Common myeloid progenitor, CD34-positive (primary cell): ENCODE measurements at regions not wholly inside any gene's neighbourhood (a gene's known extent, or its start where the extent isn't known, plus 50 kb on each side); places are given as distances from the start of the nearest gene placed in this dataset.

Source experiments
- CTCF ChIA-PET: fragments of 350-600 bp; sonication (Branson Sonifier 250); formaldehyde crosslinking; loops from one replicate; lab custom pipeline; 2021; ENCODE audit warnings: antibody characterized with exemption; lab: Charles Lee
- POLR2A ChIA-PET: fragments of 350-600 bp; sonication (Branson Sonifier 250); formaldehyde crosslinking; loops from one replicate; lab custom pipeline; 2021; ENCODE audit warnings: antibody characterized with exemption; lab: Charles Lee
- DNase-seq, 3 donors: peaks; one replicate each; pipeline versions ENCODE4 v3.0.0 to v3.0.0-alpha.2; 2013
- H3K27ac ChIP-seq, 2 experiments: 1 replicate in 1 of 2; 2 replicates in 1 of 2; pipeline ENCODE4 v1.7.0; 2013; ENCODE audit warnings: inconsistent platforms in 2 of 2, low read length in 2 of 2, mild to moderate bottlenecking in 2 of 2, low read depth in 1 of 2, moderate library complexity in 1 of 2; ENCODE audit not compliant: severe bottlenecking in 2 of 2, insufficient read depth in 1 of 2, poor library complexity in 1 of 2
- H3K27me3 ChIP-seq, 5 experiments: replicated peaks in 2 of 5; 1 replicate in 3 of 5; 2 replicates in 2 of 5; pipeline versions ENCODE4 v1.6.1 to v1.7.0; 2013; ENCODE audit warnings: low read length in 4 of 5, mild to moderate bottlenecking in 2 of 5, moderate library complexity in 2 of 5, inconsistent platforms in 1 of 5; ENCODE audit not compliant: insufficient read depth in 5 of 5, control insufficient read depth in 4 of 5
- H3K36me3 ChIP-seq, 4 experiments: 1 replicate in 2 of 4; 2 replicates in 2 of 4; pipeline versions ENCODE4 v1.6.1 to v1.7.0; 2013; ENCODE audit warnings: low read length in 3 of 4, control low read depth in 1 of 4, mild to moderate bottlenecking in 1 of 4; ENCODE audit not compliant: control insufficient read depth in 4 of 4, insufficient read depth in 4 of 4
- H3K4me1 ChIP-seq, 4 experiments: 1 replicate in 3 of 4; 2 replicates in 1 of 4; pipeline versions ENCODE4 v1.6.1 to v1.7.1; 2013; ENCODE audit warnings: low read length in 3 of 4, mild to moderate bottlenecking in 3 of 4, control low read depth in 1 of 4, inconsistent platforms in 1 of 4, moderate library complexity in 1 of 4; ENCODE audit not compliant: control insufficient read depth in 4 of 4, insufficient read depth in 4 of 4; ENCODE audit errors: control extremely low read depth in 1 of 4
- H3K4me3 ChIP-seq, 7 experiments: 1 replicate in 4 of 7; 2 replicates in 3 of 7; pipeline versions ENCODE4 v1.5.1 to v1.7.0; 2013; ENCODE audit warnings: mild to moderate bottlenecking in 7 of 7, low read length in 6 of 7, moderate library complexity in 6 of 7, inconsistent platforms in 2 of 7, low read depth in 2 of 7, control low read depth in 1 of 7; ENCODE audit not compliant: insufficient read depth in 4 of 7, control insufficient read depth in 1 of 7; ENCODE audit errors: extremely low read depth in 1 of 7
- H3K9me3 ChIP-seq, 5 experiments: 1 replicate in 4 of 5; 2 replicates in 1 of 5; pipeline versions ENCODE4 v1.6.1 to v1.7.1; 2013; ENCODE audit warnings: low read length in 4 of 5, mild to moderate bottlenecking in 2 of 5, inconsistent platforms in 1 of 5, low read depth in 1 of 5, moderate library complexity in 1 of 5; ENCODE audit not compliant: control insufficient read depth in 4 of 5, insufficient read depth in 2 of 5; ENCODE audit errors: control extremely low read depth in 1 of 5
- WGBS: methylation state at CpG from one replicate; pipeline ENCODE4 v1.1.5; 2013; ENCODE audit not compliant: insufficient coverage; 5-methylcytosine and 5-hydroxymethylcytosine counted together

DNA sequence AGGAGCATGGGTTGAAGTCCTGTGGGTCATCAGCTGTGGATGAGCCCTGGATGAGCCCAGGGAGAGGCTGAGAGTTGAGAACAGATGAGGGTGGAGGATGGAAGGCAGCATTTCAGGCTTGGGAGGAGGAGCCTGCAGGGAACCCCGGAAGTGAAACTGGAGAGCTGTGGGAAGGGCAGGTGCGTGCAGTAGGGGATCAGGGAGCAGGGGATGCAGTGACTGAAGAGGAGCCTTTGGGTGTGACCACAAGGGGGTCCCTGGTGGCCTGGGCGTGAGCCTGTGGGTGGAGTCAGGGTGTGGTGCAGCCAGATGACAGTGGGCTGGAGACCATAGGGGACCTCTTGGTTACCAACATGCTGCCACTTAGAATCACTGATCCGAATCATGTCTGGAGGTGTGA lies 115.5 kb downstream of the PAPOLA start:
- WGBS = 98% methylated on average over 4 of the region's 4 CpGs
- Histone ChIP-seq H3K4me3 (no peak overlapping the region), H3K27me3 (peaks cover 0 to 23% (median 5%) of the 10 kb centered on the region in 5 experiments), H3K36me3 (no peaks in the 10 kb centered on the region), H3K27ac (no peak overlapping the region), H3K4me1 (no peaks in the 10 kb centered on the region), H3K9me3 (no peaks in the 10 kb centered on the region)
- CTCF ChIA-PET = no interaction called here
- POLR2A ChIA-PET = no interaction called here
- no peak for DNase-seq

DNA sequence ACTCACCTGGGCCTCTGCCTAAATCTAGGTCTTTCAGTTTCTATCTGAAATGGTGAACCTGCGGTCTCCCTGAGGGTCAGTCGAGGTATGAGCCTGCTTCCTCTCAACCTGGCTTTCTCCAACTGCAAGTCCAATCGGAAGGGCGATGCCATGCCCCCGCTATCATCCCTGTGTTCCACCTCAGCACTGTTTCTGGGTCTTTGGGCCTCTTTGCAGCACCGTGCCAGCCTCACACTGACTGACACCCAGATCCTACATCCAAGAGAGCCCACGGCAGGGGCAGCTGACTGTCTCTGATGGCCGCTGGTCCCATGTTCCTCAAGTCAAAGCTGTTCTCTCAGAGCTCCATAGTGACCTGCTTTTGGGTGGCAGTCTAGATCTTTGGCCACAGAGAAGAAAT lies 120.7 kb downstream of the PAPOLA start:
- no peak for DNase-seq
- Histone ChIP-seq H3K4me1 (peaks cover 0 to 15% (median 8%) of the 10 kb centered on the region in 4 experiments), H3K27ac (no peak overlapping the region), H3K4me3 (no peak overlapping the region), H3K9me3 (no peaks in the 10 kb centered on the region), H3K27me3 (peaks cover 0 to 7% (median 2%) of the 10 kb centered on the region in 5 experiments), H3K36me3 (no peaks in the 10 kb centered on the region)
- ChIA-PET POLR2A (no interaction called here), CTCF (no interaction called here)
- WGBS = 95% methylated on average over 8 of the region's 8 CpGs

DNA sequence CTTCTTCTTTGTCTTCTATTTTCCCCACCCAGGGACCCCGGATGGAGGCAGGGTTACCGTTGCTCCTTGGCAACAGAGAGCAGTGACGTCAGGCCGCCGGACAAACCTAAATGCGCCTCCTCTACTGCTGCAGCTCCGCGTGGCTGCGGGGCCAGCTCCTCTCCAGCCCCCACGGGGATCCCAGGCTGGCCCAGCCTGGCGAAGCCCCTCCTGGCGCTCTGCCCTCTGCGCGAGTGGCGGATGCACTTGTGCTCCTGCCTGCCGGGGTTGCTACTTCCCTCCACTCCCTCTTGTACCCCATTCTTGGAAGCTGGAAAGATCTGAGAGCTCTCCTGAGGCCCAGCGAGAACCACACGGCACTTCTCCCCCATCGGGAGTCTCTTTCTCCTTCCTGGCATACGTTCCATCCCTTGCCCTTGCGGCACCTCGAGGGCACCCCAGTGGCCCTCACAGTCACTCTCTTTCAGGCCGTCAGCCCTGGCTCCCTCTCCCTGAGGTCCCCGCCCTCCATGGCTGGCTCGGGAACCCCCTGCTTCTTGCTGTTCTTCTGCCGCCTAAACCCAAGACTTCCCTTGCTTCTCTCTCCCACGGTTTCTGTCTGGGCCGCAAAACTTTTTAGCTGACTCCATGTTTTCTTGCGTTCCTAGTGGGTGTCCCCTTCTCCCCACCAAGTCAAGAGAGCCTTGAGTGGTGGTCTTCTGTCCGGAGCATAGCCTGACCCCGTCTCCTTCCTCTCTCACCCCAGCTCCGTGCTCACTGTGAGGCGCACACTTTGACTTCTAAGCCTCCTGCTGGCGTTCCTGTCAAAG lies 121.7 kb downstream of the PAPOLA start:
- H3K36me3 ChIP-seq = no peaks in the 10 kb centered on the region
- WGBS = 91% methylated on average over 31 of the region's 34 CpGs
- no peak for DNase-seq
- H3K4me1 ChIP-seq = peaks cover 0 to 15% (median 8%) of the 10 kb centered on the region in 4 experiments
- peaks cover 0 to 7% (median 2%) of the 10 kb centered on the region in 5 experiments for H3K27me3 ChIP-seq
- ChIA-PET CTCF (no interaction called here), POLR2A (interaction anchor here (0.8 kb wide), 1 partner anchor 9 kb away, joined by 3 read pairs; no protein-coding TSS in a partner anchor)
- H3K4me3 ChIP-seq = no peak overlapping the region
- no peak overlapping the region for H3K27ac ChIP-seq
- no peaks in the 10 kb centered on the region for H3K9me3 ChIP-seq

DNA sequence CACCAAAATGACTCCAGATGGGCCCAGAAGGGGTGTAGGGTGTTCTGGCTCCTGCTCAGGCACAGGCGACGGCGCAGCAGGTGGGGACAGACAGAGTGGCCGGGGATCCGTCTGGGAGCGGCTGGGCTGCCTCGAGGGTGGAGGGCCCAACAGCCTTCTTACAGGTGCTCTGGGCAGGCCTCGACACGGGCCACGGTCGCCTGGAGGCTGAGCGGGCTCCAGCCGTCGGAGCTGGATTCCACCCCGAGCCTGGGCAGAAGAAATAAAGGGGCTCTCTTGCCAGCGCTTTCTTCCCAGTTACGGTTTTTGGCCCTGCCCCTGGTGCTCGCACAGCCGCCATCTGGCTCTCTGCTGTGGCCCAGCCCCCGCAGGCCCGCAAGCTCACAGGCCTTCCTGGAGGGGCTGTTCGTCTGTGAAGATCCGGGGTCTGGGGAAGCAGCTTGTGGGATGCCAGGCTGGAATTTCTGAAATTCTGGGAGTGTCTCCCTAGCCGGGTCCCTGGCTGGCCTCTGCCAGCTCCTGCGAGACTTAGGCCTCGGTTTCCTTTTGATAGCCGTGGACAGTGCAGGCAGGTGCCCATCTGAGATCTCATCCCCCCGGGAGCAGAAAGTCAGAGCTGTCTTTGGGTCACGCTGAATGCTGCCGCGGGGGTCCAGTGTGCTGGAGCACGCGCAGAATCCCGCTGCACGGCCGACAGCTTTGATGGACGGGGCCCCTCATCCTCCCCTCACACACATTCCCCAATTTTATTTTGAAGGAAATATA lies 122.7 kb downstream of the PAPOLA start:
- DNase-seq = no peak
- WGBS = 94% methylated on average over 34 of the region's 37 CpGs
- no peak overlapping the region for H3K4me3 ChIP-seq
- ChIA-PET POLR2A (no interaction called here), CTCF (no interaction called here)
- H3K27me3 ChIP-seq = peaks cover 0 to 7% (median 2%) of the 10 kb centered on the region in 5 experiments
- peaks cover 0 to 1% (median 0%) of the 10 kb centered on the region in 5 experiments for H3K9me3 ChIP-seq
- H3K27ac ChIP-seq = no peak overlapping the region
- peaks cover 0 to 15% (median 8%) of the 10 kb centered on the region in 4 experiments for H3K4me1 ChIP-seq
- H3K36me3 ChIP-seq = no peaks in the 10 kb centered on the region

DNA sequence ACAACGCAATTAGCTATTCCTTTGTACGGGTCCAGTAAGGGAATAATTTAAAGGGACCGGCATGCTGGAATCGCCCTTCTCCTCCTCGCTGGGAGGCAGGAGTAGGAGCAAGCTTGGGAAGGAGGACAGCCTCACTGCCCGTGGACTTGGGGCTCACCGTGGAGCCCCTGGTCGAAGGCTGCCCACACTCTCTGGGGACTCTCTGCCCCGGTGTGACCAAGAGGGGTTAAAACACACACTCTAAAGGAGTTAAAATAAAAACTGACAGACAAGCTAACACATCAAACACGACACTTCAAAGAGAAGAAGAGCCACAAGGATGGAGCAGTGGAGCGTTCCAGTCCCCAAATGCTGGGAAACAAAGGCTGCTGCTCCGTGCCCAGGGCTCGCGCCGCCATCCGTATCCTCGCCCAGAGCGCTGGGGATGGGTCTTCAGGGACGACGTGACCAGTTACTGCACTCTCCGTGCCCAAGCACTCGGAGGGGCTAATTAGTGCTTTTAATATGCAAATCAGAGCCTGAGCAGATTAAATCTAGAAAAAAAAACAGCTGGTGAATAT lies 123.3 kb downstream of the PAPOLA start:
- no peaks in the 10 kb centered on the region for H3K36me3 ChIP-seq
- CTCF ChIA-PET = no interaction called here
- DNase-seq = no peak
- H3K27me3 ChIP-seq = peaks cover 0 to 7% (median 1%) of the 10 kb centered on the region in 5 experiments
- H3K27ac ChIP-seq = no peak overlapping the region
- peaks cover 0 to 7% (median 0%) of the 10 kb centered on the region in 5 experiments for H3K9me3 ChIP-seq
- no peak overlapping the region for H3K4me3 ChIP-seq
- H3K4me1 ChIP-seq = peaks cover 0 to 15% (median 8%) of the 10 kb centered on the region in 4 experiments
- 96% methylated on average over 16 of the region's 22 CpGs for whole genome bisulfite sequencing
- POLR2A ChIA-PET = no interaction called here

DNA sequence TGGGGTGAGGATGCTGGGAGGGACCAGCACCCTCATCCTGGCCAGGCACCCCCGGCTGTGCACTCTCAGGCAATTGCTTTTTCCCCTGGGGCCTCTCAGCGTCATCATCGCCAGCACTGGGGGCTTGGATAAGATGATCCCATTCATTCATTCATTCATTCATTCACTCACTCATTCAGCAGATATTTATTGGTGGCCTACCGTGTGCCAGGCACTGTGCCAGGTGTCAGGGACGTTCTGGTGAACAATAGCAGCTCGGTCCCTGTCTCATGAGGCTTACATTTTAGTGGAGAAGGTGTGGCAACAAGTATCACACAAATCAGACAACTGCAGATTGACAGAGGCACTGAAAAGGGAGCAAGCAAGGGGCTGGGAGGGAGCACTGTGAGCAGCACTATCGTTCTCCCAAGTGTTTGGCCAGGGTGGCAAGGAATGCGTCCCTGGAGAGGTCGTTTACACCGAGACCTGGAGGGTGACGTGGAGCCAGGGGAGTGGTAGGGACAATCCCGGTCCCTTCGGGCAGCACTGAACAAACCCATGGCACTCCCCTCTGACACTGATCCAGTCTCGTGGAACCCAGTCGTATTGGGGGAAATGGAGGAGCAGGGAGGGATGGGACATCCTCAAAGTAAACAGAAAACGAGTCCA lies 124.1 kb downstream of the PAPOLA start:
- no peak for DNase-seq
- peaks cover 0 to 7% (median 0%) of the 10 kb centered on the region in 5 experiments for H3K9me3 ChIP-seq
- CTCF ChIA-PET = no interaction called here
- no peak overlapping the region for H3K27ac ChIP-seq
- H3K27me3 ChIP-seq = peaks cover 0 to 7% (median 0%) of the 10 kb centered on the region in 5 experiments
- WGBS = 94% methylated on average over 15 of the region's 16 CpGs
- H3K4me3 ChIP-seq = peak overlapping the region in 2 of 7 experiments; percentile 58 to 74
- POLR2A ChIA-PET = no interaction called here
- H3K4me1 ChIP-seq = peaks cover 0 to 15% (median 8%) of the 10 kb centered on the region in 4 experiments
- H3K36me3 ChIP-seq = no peaks in the 10 kb centered on the region
